ENCODE measurements at regions not wholly inside any gene's neighbourhood (a gene's known extent, or its start where the extent isn't known, plus 50 kb on each side); places are given as distances from the start of the nearest gene placed in this dataset.

GRCh38 chr4:11002961-11003360 is 318.4 kb upstream of the CLNK start:
- H3K27me3 ChIP-seq (ENCODE audit: insufficient read depth, low read length) = no peaks in the 10 kb centered on the region
- no peak for DNase-seq (ENCODE audit: low read depth, low spot score)
- no peak for TF ChIP-seq SIN3A (IDR thresholded peaks at IDR 0.05; ENCODE audit: low read depth)
- TF ChIP-seq, protein P1, sequence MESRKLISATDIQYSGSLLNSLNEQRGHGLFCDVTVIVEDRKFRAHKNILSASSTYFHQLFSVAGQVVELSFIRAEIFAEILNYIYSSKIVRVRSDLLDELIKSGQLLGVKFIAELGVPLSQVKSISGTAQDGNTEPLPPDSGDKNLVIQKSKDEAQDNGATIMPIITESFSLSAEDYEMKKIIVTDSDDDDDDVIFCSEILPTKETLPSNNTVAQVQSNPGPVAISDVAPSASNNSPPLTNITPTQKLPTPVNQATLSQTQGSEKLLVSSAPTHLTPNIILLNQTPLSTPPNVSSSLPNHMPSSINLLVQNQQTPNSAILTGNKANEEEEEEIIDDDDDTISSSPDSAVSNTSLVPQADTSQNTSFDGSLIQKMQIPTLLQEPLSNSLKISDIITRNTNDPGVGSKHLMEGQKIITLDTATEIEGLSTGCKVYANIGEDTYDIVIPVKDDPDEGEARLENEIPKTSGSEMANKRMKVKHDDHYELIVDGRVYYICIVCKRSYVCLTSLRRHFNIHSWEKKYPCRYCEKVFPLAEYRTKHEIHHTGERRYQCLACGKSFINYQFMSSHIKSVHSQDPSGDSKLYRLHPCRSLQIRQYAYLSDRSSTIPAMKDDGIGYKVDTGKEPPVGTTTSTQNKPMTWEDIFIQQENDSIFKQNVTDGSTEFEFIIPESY (IDR thresholded peaks at IDR 0.05; ENCODE audit: extremely low read depth, insufficient replicate concordance, low read length) = no peak
- TF ChIP-seq EGR1 (IDR thresholded peaks at IDR 0.05; ENCODE audit: low read depth) = no peak
- no peaks in the 10 kb centered on the region for H4K20me1 ChIP-seq (ENCODE audit: insufficient read depth)
- CTCF ChIA-PET = no interaction called here
- ATAC-seq = no peak
- H3K36me3 ChIP-seq (ENCODE audit: control insufficient read depth in 1 of 2, insufficient read depth in 2 of 2, low read length in 2 of 2) = no peaks in the 10 kb centered on the region
- intact Hi-C loops (cut with micrococcal nuclease) = no loop called here
- no peaks in the 10 kb centered on the region for H3K4me1 ChIP-seq (ENCODE audit: control insufficient read depth in 1 of 2, insufficient read depth in 2 of 2, low read length in 2 of 2)
- BruUV-seq (replicated peaks) = no TSS peak
- H2AFZ ChIP-seq (ENCODE audit: low read depth, low read length, poor library complexity, severe bottlenecking) = no peak overlapping the region
- RAD21 ChIA-PET (ENCODE audit: low non-redundant PET in 1 of 2, low total read pairs in 2 of 2, uncharacterized antibody in 2 of 2, unreplicated experiment in 2 of 2) = no interaction called here
- no peak overlapping the region for H3K27ac ChIP-seq (ENCODE audit: low read depth, low read length)
- no peaks in the 10 kb centered on the region for H3K79me2 ChIP-seq (ENCODE audit: insufficient read depth, low read length)
- no peaks in the 10 kb centered on the region for H3K9me3 ChIP-seq (ENCODE audit: control insufficient read depth in 1 of 2, insufficient read depth in 1 of 2, low read depth in 1 of 2, low read length in 2 of 2)
- H3K4me2 ChIP-seq (ENCODE audit: low read length) = no peak overlapping the region
- H3K9ac ChIP-seq (ENCODE audit: low read length) = no peak overlapping the region
- POLR2A ChIA-PET = no interaction called here
- H3K9me2 ChIP-seq (ENCODE audit: insufficient read depth) = no peaks in the 10 kb centered on the region
- no peak overlapping the region for H3K4me3 ChIP-seq (replicated peaks in 1 of 2; ENCODE audit: low read depth in 1 of 2, low read length in 2 of 2)

- intact Hi-C loops (cut with micrococcal nuclease) = no loop called here
- CTCF ChIA-PET = no interaction called here
- H3K4me1 ChIP-seq (ENCODE audit: control insufficient read depth in 1 of 2, insufficient read depth in 2 of 2, low read length in 2 of 2) = no peaks in the 10 kb centered on the region
- TF ChIP-seq SRF (IDR thresholded peaks at IDR 0.05; ENCODE audit: low read depth) (no peak), FOSL1 (IDR thresholded peaks at IDR 0.05; ENCODE audit: low read depth) (no peak), CEBPB (IDR thresholded peaks at IDR 0.05; ENCODE audit: low read depth) (no peak), SIN3A (IDR thresholded peaks at IDR 0.05; ENCODE audit: low read depth) (no peak), YY1 (IDR thresholded peaks at IDR 0.05; ENCODE audit: extremely low read depth, insufficient replicate concordance, low read depth, low read length) (no peak), EZH2phosphoT487 (IDR thresholded peaks at IDR 0.05; ENCODE audit: borderline replicate concordance) (no peak), RAD21 (IDR thresholded peaks at IDR 0.05; ENCODE audit: low read depth) (no peak), JUND (IDR thresholded peaks at IDR 0.05) (no peak), ATF3 (IDR thresholded peaks at IDR 0.05) (no peak), ZNF274 (IDR thresholded peaks at IDR 0.05; ENCODE audit: low read depth, low read length) (no peak), EGR1 (IDR thresholded peaks at IDR 0.05; ENCODE audit: low read depth) (no peak), ELF1 (IDR thresholded peaks at IDR 0.05; ENCODE audit: borderline replicate concordance, low read depth) (no peak), TCF7L2 (IDR thresholded peaks at IDR 0.05; ENCODE audit: borderline replicate concordance, extremely low read depth, insufficient read depth, insufficient read length) (no peak)
- TF ChIP-seq, protein P1 (IDR thresholded peaks at IDR 0.05; ENCODE audit: extremely low read depth, insufficient replicate concordance, low read length) = no peak
- TF ChIP-seq, protein P2, sequence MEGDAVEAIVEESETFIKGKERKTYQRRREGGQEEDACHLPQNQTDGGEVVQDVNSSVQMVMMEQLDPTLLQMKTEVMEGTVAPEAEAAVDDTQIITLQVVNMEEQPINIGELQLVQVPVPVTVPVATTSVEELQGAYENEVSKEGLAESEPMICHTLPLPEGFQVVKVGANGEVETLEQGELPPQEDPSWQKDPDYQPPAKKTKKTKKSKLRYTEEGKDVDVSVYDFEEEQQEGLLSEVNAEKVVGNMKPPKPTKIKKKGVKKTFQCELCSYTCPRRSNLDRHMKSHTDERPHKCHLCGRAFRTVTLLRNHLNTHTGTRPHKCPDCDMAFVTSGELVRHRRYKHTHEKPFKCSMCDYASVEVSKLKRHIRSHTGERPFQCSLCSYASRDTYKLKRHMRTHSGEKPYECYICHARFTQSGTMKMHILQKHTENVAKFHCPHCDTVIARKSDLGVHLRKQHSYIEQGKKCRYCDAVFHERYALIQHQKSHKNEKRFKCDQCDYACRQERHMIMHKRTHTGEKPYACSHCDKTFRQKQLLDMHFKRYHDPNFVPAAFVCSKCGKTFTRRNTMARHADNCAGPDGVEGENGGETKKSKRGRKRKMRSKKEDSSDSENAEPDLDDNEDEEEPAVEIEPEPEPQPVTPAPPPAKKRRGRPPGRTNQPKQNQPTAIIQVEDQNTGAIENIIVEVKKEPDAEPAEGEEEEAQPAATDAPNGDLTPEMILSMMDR (IDR thresholded peaks at IDR 0.05 in 2 of 3, conservative IDR thresholded peaks at IDR 0.05 in 1 of 3; ENCODE audit: borderline replicate concordance in 1 of 3, insufficient read depth in 1 of 3, low read depth in 2 of 3, low read length in 2 of 3) = no peak
Measured at GRCh38 chr4:10998846-10999245, 314.3 kb upstream of the CLNK start.

More at GRCh38 chr4:10998846-10999245, 314.3 kb upstream of the CLNK start:
- Histone ChIP-seq H4K20me1 (ENCODE audit: insufficient read depth) (no peaks in the 10 kb centered on the region), H3K9me3 (ENCODE audit: control insufficient read depth in 1 of 2, insufficient read depth in 1 of 2, low read depth in 1 of 2, low read length in 2 of 2) (no peaks in the 10 kb centered on the region), H3K9ac (ENCODE audit: low read length) (no peak overlapping the region), H3K4me3 (replicated peaks in 1 of 2; ENCODE audit: low read depth in 1 of 2, low read length in 2 of 2) (no peak overlapping the region), H3K4me2 (ENCODE audit: low read length) (no peak overlapping the region), H3K36me3 (ENCODE audit: control insufficient read depth in 1 of 2, insufficient read depth in 2 of 2, low read length in 2 of 2) (no peaks in the 10 kb centered on the region), H3K9me2 (ENCODE audit: insufficient read depth) (no peaks in the 10 kb centered on the region), H3K27me3 (ENCODE audit: insufficient read depth, low read length) (no peaks in the 10 kb centered on the region), H2AFZ (ENCODE audit: low read depth, low read length, poor library complexity, severe bottlenecking) (no peak overlapping the region), H3K27ac (ENCODE audit: low read depth, low read length) (no peak overlapping the region), H3K79me2 (ENCODE audit: insufficient read depth, low read length) (no peaks in the 10 kb centered on the region)
- ChIA-PET POLR2A (no interaction called here), RAD21 (ENCODE audit: low non-redundant PET in 1 of 2, low total read pairs in 2 of 2, uncharacterized antibody in 2 of 2, unreplicated experiment in 2 of 2) (no interaction called here)
- DNase-seq (ENCODE audit: low read depth, low spot score) (no peak), ATAC-seq (no peak)
- BruUV-seq (replicated peaks) = no TSS peak
